ENCODE measurements at regions not wholly inside any gene's neighbourhood (a gene's known extent, or its start where the extent isn't known, plus 50 kb on each side); places are given as distances from the start of the nearest gene placed in this dataset.

DNA sequence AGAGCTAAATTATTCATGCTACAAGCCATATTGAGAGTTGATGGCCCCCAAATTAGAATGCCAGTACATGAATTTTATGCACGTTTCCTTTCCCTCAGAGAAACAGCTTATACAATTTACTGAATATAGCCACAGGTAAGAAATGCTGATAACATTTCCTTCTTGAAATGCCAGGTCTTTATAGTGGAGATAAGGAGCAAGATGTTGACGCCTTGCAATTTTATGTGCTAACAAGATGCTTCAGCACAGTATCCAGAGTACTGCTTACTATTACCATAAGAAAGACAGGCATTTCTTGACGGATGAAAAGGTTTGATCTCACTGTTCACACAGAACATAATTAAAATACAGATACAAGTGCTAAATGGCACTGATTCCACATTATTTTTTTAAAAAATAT, 223.2 kb upstream of the CTSO start:
- no peak overlapping the region for H3K4ac ChIP-seq (ENCODE audit: low read depth, low read length)
- no peak overlapping the region for H2BK5ac ChIP-seq (ENCODE audit: low read depth, low read length, poor library complexity, severe bottlenecking)
- H3K4me1 ChIP-seq (ENCODE audit: control insufficient read depth, insufficient read depth, low read length) = no peaks in the 10 kb centered on the region
- no peak overlapping the region for H4K91ac ChIP-seq (ENCODE audit: insufficient read depth, low read depth, low read length)
- no peak for TF ChIP-seq BHLHE40 (IDR thresholded peaks at IDR 0.05; ENCODE audit: low read depth, low read length)
- TF ChIP-seq, protein P1, sequence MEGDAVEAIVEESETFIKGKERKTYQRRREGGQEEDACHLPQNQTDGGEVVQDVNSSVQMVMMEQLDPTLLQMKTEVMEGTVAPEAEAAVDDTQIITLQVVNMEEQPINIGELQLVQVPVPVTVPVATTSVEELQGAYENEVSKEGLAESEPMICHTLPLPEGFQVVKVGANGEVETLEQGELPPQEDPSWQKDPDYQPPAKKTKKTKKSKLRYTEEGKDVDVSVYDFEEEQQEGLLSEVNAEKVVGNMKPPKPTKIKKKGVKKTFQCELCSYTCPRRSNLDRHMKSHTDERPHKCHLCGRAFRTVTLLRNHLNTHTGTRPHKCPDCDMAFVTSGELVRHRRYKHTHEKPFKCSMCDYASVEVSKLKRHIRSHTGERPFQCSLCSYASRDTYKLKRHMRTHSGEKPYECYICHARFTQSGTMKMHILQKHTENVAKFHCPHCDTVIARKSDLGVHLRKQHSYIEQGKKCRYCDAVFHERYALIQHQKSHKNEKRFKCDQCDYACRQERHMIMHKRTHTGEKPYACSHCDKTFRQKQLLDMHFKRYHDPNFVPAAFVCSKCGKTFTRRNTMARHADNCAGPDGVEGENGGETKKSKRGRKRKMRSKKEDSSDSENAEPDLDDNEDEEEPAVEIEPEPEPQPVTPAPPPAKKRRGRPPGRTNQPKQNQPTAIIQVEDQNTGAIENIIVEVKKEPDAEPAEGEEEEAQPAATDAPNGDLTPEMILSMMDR (conservative IDR thresholded peaks at IDR 0.05; ENCODE audit: low read depth, low read length) = no peak
- no peak for TF ChIP-seq MAFK (IDR thresholded peaks at IDR 0.05; ENCODE audit: low read depth, low read length)
- no peak for TF ChIP-seq SMC3 (IDR thresholded peaks at IDR 0.05; ENCODE audit: low read depth, low read length)
- TF ChIP-seq RCOR1 (IDR thresholded peaks at IDR 0.05; ENCODE audit: insufficient replicate concordance, low read length) = no peak
- no peak for TF ChIP-seq POLR2A (IDR thresholded peaks at IDR 0.05; ENCODE audit: low read depth, low read length)
- no peak for TF ChIP-seq ELK1 (IDR thresholded peaks at IDR 0.05; ENCODE audit: borderline replicate concordance, low read depth, low read length)
- no peak for TF ChIP-seq RFX5 (IDR thresholded peaks at IDR 0.05; ENCODE audit: low read depth, low read length)
- TF ChIP-seq CEBPB (IDR thresholded peaks at IDR 0.05; ENCODE audit: low read depth, low read length) = no peak
- TF ChIP-seq, protein P2, sequence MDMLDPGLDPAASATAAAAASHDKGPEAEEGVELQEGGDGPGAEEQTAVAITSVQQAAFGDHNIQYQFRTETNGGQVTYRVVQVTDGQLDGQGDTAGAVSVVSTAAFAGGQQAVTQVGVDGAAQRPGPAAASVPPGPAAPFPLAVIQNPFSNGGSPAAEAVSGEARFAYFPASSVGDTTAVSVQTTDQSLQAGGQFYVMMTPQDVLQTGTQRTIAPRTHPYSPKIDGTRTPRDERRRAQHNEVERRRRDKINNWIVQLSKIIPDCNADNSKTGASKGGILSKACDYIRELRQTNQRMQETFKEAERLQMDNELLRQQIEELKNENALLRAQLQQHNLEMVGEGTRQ (IDR thresholded peaks at IDR 0.05; ENCODE audit: low read depth, low read length) = no peak
- no peak for TF ChIP-seq MAZ (IDR thresholded peaks at IDR 0.05; ENCODE audit: borderline replicate concordance, low read depth, low read length)
- no peak for TF ChIP-seq CHD1 (IDR thresholded peaks at IDR 0.05; ENCODE audit: low read depth, low read length)
- TF ChIP-seq FOS (IDR thresholded peaks at IDR 0.05; ENCODE audit: low read depth, low read length) = no peak
- no peak for TF ChIP-seq RAD21 (IDR thresholded peaks at IDR 0.05; ENCODE audit: low read length)
- no peak for TF ChIP-seq NFE2L2 (IDR thresholded peaks at IDR 0.05; ENCODE audit: low read depth, low read length)
- TF ChIP-seq MXI1 (IDR thresholded peaks at IDR 0.05; ENCODE audit: borderline replicate concordance, low read depth, low read length) = no peak
- in situ Hi-C loops (cut with MboI; ENCODE audit: low sequenced_read_pairs) = loop anchor here (10.0 kb wide), 1 partner anchor 788 kb away; no protein-coding TSS in a partner anchor
- no peak overlapping the region for H2AK5ac ChIP-seq (ENCODE audit: low read depth, low read length)
- no peak overlapping the region for H4K5ac ChIP-seq (ENCODE audit: low read depth, low read length)
- CTCF ChIA-PET = interaction anchor here (0.5 to 0.9 kb wide), 3 partner anchors 100 to 367 kb away, joined by 3 read pairs; no protein-coding TSS in a partner anchor
- no peak overlapping the region for H3K56ac ChIP-seq (ENCODE audit: extremely low read depth, insufficient read depth, low read length)
- BruUV-seq (replicated peaks) = no TSS peak
- no peak overlapping the region for H2AFZ ChIP-seq (replicated peaks; ENCODE audit: low read length, poor library complexity)
- no peak for ATAC-seq (ENCODE audit: low read depth)
- no peak overlapping the region for H3K18ac ChIP-seq (ENCODE audit: low read depth, low read length)
- H2BK120ac ChIP-seq (ENCODE audit: low read depth, low read length) = no peak overlapping the region
- H3K79me1 ChIP-seq (ENCODE audit: low read depth in 1 of 2, low read length in 2 of 2) = no peaks in the 10 kb centered on the region
- no peak overlapping the region for H3K4me3 ChIP-seq (ENCODE audit: insufficient read depth, low read depth, low read length)
- no peaks in the 10 kb centered on the region for H3K36me3 ChIP-seq (ENCODE audit: control insufficient read depth, insufficient read depth, low read length)
- WGBS, 2 experiments (ENCODE audit: extremely low coverage in 2 of 2, insufficient read length in 1 of 2) = no CpG with 5 or more reads among the region's 3 CpGs
- H3K23ac ChIP-seq (ENCODE audit: low read depth, low read length) = no peak overlapping the region
- H3K4me2 ChIP-seq (ENCODE audit: low read depth, low read length) = no peak overlapping the region
- no peaks in the 10 kb centered on the region for H3K9me1 ChIP-seq (ENCODE audit: insufficient read depth, low read length)
- no peaks in the 10 kb centered on the region for H3K9me3 ChIP-seq (ENCODE audit: control insufficient read depth, insufficient read depth, low read length)
- H2BK15ac ChIP-seq (ENCODE audit: low read depth, low read length) = no peak overlapping the region
- no peaks in the 10 kb centered on the region for H4K20me1 ChIP-seq (ENCODE audit: insufficient read depth, low read length)
- no peak for DNase-seq
- no peak overlapping the region for H4K8ac ChIP-seq (ENCODE audit: low read depth in 2 of 2, low read length in 2 of 2)
- no peak overlapping the region for H3K9ac ChIP-seq (ENCODE audit: low read depth, low read length)
- no peak overlapping the region for H2BK20ac ChIP-seq (ENCODE audit: low read depth, low read length)
- H3K27me3 ChIP-seq (ENCODE audit: control insufficient read depth, insufficient read depth, low read length) = no peaks in the 10 kb centered on the region
- dilution Hi-C loops (cut with HindIII; ENCODE audit: low sequenced_read_pairs, unreplicated experiment) = no loop called here
- H2AK9ac ChIP-seq (replicated peaks; ENCODE audit: low read depth, low read length, poor library complexity) = no peak overlapping the region
- POLR2A ChIA-PET (ENCODE audit: unreplicated experiment) = no interaction called here
- H3K14ac ChIP-seq (replicated peaks; ENCODE audit: low read depth, low read length) = no peak overlapping the region
- intact Hi-C loops (cut with micrococcal nuclease) = no loop called here
- H3K27ac ChIP-seq (ENCODE audit: insufficient read depth, low read length) = no peak overlapping the region
